WTC11 (cell line): ENCODE measurements at regions not wholly inside any gene's neighbourhood (a gene's known extent, or its start where the extent isn't known, plus 50 kb on each side); places are given as distances from the start of the nearest gene placed in this dataset.

Experiments
- ATAC-seq: fragments of 200-7000 bp; cut with Tn5 transposase; 2 replicates; pipeline ENCODE4 v1.10.0; 2021; ENCODE audit warnings: mild to moderate bottlenecking, moderate library complexity
- CTCF ChIA-PET: fragments of 300-600 bp; sonication (Branson Sonifier 250); formaldehyde crosslinking; loops from one replicate; lab custom pipeline; 2021; ENCODE audit warnings: antibody characterized with exemption; lab: Charles Lee
- POLR2A ChIA-PET: fragments of 350-600 bp; sonication (Branson Sonifier 250); formaldehyde crosslinking; loops from one replicate; lab custom pipeline; 2021; ENCODE audit warnings: antibody characterized with exemption; lab: Charles Lee
- DNase-seq: peaks from one replicate; pipeline ENCODE4 v3.0.0; 2021; ENCODE audit warnings: low spot score
- H3K27ac Mint-ChIP-seq: 2 replicates; pipeline ENCODE4 v1.8.0; 2021; ENCODE audit warnings: mixed read lengths
- H3K27me3 Mint-ChIP-seq: 2 replicates; pipeline ENCODE4 v1.8.0; 2021; ENCODE audit warnings: low read depth, mild to moderate bottlenecking, moderate library complexity, mixed read lengths
- H3K36me3 Mint-ChIP-seq: 2 replicates; pipeline ENCODE4 v1.8.0; 2021; ENCODE audit warnings: mixed read lengths
- H3K4me1 Mint-ChIP-seq: 2 replicates; pipeline ENCODE4 v1.8.0; 2022; ENCODE audit warnings: mixed read lengths
- H3K4me3 Mint-ChIP-seq: 2 replicates; pipeline ENCODE4 v1.8.0; 2021; ENCODE audit warnings: mild to moderate bottlenecking, moderate library complexity, mixed read lengths
- H3K9me3 Mint-ChIP-seq: 2 replicates; pipeline ENCODE4 v1.8.0; 2021; ENCODE audit warnings: mixed read lengths
- CREB1 ChIP-seq: sonication (generic); formaldehyde crosslinking; IDR thresholded peaks from 2 replicates; pipeline ENCODE4 v1.8.0; 2023; ENCODE audit warnings: mild to moderate bottlenecking, missing genetic modification reagents
- EMX1 ChIP-seq: fragments of 250-450 bp; sonication (Bioruptor Pico); IDR thresholded peaks from 2 replicates; pipeline ENCODE4 v1.8.0; 2021; ENCODE audit warnings: mild to moderate bottlenecking
- JAZF1 ChIP-seq: fragments of 250-450 bp; sonication (Bioruptor Pico); IDR thresholded peaks from 2 replicates; pipeline ENCODE4 v1.9.0; 2021; ENCODE audit warnings: moderate library complexity, mild to moderate bottlenecking, inconsistent platforms
- MXD4 ChIP-seq: fragments of 250-450 bp; sonication (Bioruptor Pico); IDR thresholded peaks from 2 replicates; pipeline ENCODE4 v1.8.0; 2021; ENCODE audit warnings: mild to moderate bottlenecking, moderate library complexity, borderline replicate concordance
- NFE2L1 ChIP-seq: sonication (generic); formaldehyde crosslinking; IDR thresholded peaks from 2 replicates; pipeline ENCODE4 v1.8.1; 2023; ENCODE audit warnings: missing genetic modification reagents
- NR3C1 ChIP-seq: sonication (generic); formaldehyde crosslinking; conservative IDR thresholded peaks from 2 replicates; pipeline ENCODE4 v1.8.1; 2023; ENCODE audit warnings: low read depth, mild to moderate bottlenecking, missing genetic modification reagents
- OVOL2 ChIP-seq: fragments of 250-450 bp; sonication (Bioruptor Pico); IDR thresholded peaks from 2 replicates; pipeline ENCODE4 v1.9.0; 2021; ENCODE audit warnings: mild to moderate bottlenecking, borderline replicate concordance
- SMAD3 ChIP-seq: sonication (generic); formaldehyde crosslinking; IDR thresholded peaks from 2 replicates; pipeline ENCODE4 v1.8.0; 2022; ENCODE audit warnings: missing genetic modification reagents, mild to moderate bottlenecking, borderline replicate concordance
- STAT6 ChIP-seq: sonication (generic); formaldehyde crosslinking; conservative IDR thresholded peaks from 2 replicates; pipeline ENCODE4 v1.8.1; 2023; ENCODE audit warnings: mild to moderate bottlenecking, low read depth, missing genetic modification reagents, moderate library complexity
- ZBTB43 ChIP-seq: sonication (generic); formaldehyde crosslinking; IDR thresholded peaks from 2 replicates; pipeline ENCODE4 v1.8.1; 2023; ENCODE audit warnings: mild to moderate bottlenecking, missing genetic modification reagents
- ZNF219 ChIP-seq: sonication (generic); formaldehyde crosslinking; IDR thresholded peaks from 2 replicates; pipeline ENCODE4 v1.8.0; 2023; ENCODE audit warnings: missing genetic modification reagents, mild to moderate bottlenecking, borderline replicate concordance
- ZNF317 ChIP-seq: sonication (generic); formaldehyde crosslinking; IDR thresholded peaks from 2 replicates; pipeline ENCODE4 v1.8.1; 2023; ENCODE audit warnings: low read depth, mild to moderate bottlenecking, moderate library complexity, missing genetic modification reagents, borderline replicate concordance
- ZNF423 ChIP-seq: fragments of 250-450 bp; sonication (Bioruptor Pico); IDR thresholded peaks from 2 replicates; pipeline ENCODE4 v2.1.2; 2022; ENCODE audit warnings: mild to moderate bottlenecking, moderate library complexity
- ZNF532 ChIP-seq: fragments of 250-450 bp; sonication (Bioruptor Pico); IDR thresholded peaks from 2 replicates; pipeline ENCODE4 v1.9.0; 2021; ENCODE audit warnings: mild to moderate bottlenecking, borderline replicate concordance

GRCh38 chr3:107430214-107430995 lies 53.2 kb downstream of the CCDC54 start:
- no peak overlapping the region for H3K27ac Mint-ChIP-seq
- no peak for ATAC-seq
- CTCF ChIA-PET: interaction anchor here (0.5 to 4.4 kb wide), 22 partner anchors 9 to 209 kb away, joined by 3 to 64 read pairs (median 7); partner anchors contain the start of gene BBX

GRCh38 chr3:107430996-107431245 lies 53.7 kb downstream of the CCDC54 start:
- peaks cover 15% of the 10 kb centered on the region for H3K4me1 Mint-ChIP-seq
- peak; percentile 48 for DNase-seq
- TF ChIP-seq ZBTB43 (CRISPR knock-in tag) (peak; percentile 81; the same call in 1 of the 2 replicates), ZNF219 (CRISPR knock-in tag) (no peak)
- no peak overlapping the region for H3K27ac Mint-ChIP-seq
- peaks cover 29% of the 10 kb centered on the region for H3K27me3 Mint-ChIP-seq
- CTCF ChIA-PET: interaction anchor here (0.5 to 4.4 kb wide), 11 partner anchors 9 to 260 kb away, joined by 3 to 64 read pairs (median 4); no protein-coding TSS in a partner anchor
- no peak; the same call in 1 of the 2 replicates for ATAC-seq
- no peaks in the 10 kb centered on the region for H3K36me3 Mint-ChIP-seq
- H3K9me3 Mint-ChIP-seq: no peaks in the 10 kb centered on the region
- POLR2A ChIA-PET: interaction anchor here (0.8 to 1.9 kb wide), 2 partner anchors 94 to 194 kb away, joined by 3 to 5 read pairs; no protein-coding TSS in a partner anchor
- H3K4me3 Mint-ChIP-seq: peak overlapping the region; percentile 87

More at GRCh38 chr3:107430214-107430995, 53.2 kb downstream of the CCDC54 start:
- no peak for TF ChIP-seq STAT6 (CRISPR knock-in tag)
- no peak for TF ChIP-seq ZNF532
- TF ChIP-seq CREB1: no peak
- TF ChIP-seq OVOL2 (CRISPR knock-in tag): no peak
- TF ChIP-seq MXD4 (CRISPR knock-in tag): no peak
- TF ChIP-seq NFE2L1: no peak
- TF ChIP-seq ZNF317 (CRISPR knock-in tag): no peak
- no peak; the same call in 1 of the 2 replicates for TF ChIP-seq ZNF423 (CRISPR knock-in tag)
- no peak for TF ChIP-seq JAZF1 (CRISPR knock-in tag)
- no peak for TF ChIP-seq SMAD3 (CRISPR knock-in tag)
- TF ChIP-seq EMX1 (CRISPR knock-in tag): no peak
- no peak for TF ChIP-seq NR3C1 (CRISPR knock-in tag)
- TF ChIP-seq, all 79 proteins: peak for 0
- peaks cover 29% of the 10 kb centered on the region for H3K27me3 Mint-ChIP-seq
- H3K4me1 Mint-ChIP-seq: peaks cover 15% of the 10 kb centered on the region
- POLR2A ChIA-PET: interaction anchor here (0.8 to 1.3 kb wide), 2 partner anchors 93 to 194 kb away, joined by 3 to 4 read pairs; no protein-coding TSS in a partner anchor
- no peaks in the 10 kb centered on the region for H3K36me3 Mint-ChIP-seq
- peak overlapping the region; percentile 87 for H3K4me3 Mint-ChIP-seq
- no peaks in the 10 kb centered on the region for H3K9me3 Mint-ChIP-seq
- no peak for DNase-seq
